Suppressor macrophage (primary cell): ENCODE measurements at regions not wholly inside any gene's neighbourhood (a gene's known extent, or its start where the extent isn't known, plus 50 kb on each side); places are given as distances from the start of the nearest gene placed in this dataset.

Source experiments
- DNase-seq, 4 experiments: peaks; one replicate each; pipeline ENCODE4 v3.0.0-alpha.2; 2020 to 2022

- DNase-seq: no peak
Observed at GRCh38 chr6:101226677-101227135, 166.8 kb upstream of the GRIK2 start.

GRCh38 chr6:101230866-101231265 is 162.6 kb upstream of the GRIK2 start:
- DNase-seq: no peak

GRCh38 chr6:101231606-101232235 is 161.8 kb upstream of the GRIK2 start:
- no peak for DNase-seq

- no peak for DNase-seq
Observed at GRCh38 chr6:101232961-101233360, 160.5 kb upstream of the GRIK2 start.

- no peak for DNase-seq
Observed at GRCh38 chr6:101236709-101237108, 156.8 kb upstream of the GRIK2 start.

- DNase-seq: no peak
Observed at GRCh38 chr6:101241442-101241841, 152.1 kb upstream of the GRIK2 start.

GRCh38 chr6:101249470-101249869 is 144.0 kb upstream of the GRIK2 start:
- no peak for DNase-seq

GRCh38 chr6:101257163-101257562 is 136.3 kb upstream of the GRIK2 start:
- no peak for DNase-seq

- no peak for DNase-seq
Observed at GRCh38 chr6:101259505-101259904, 134.0 kb upstream of the GRIK2 start.

GRCh38 chr6:101263596-101263995 is 129.9 kb upstream of the GRIK2 start:
- DNase-seq: no peak

- no peak for DNase-seq
Observed at GRCh38 chr6:101266063-101266462, 127.4 kb upstream of the GRIK2 start.

- no peak for DNase-seq
Observed at GRCh38 chr6:101268541-101268940, 125.0 kb upstream of the GRIK2 start.

GRCh38 chr6:101275251-101275650 is 118.3 kb upstream of the GRIK2 start:
- DNase-seq: no peak

- DNase-seq: no peak
Observed at GRCh38 chr6:101276066-101276465, 117.4 kb upstream of the GRIK2 start.

- no peak for DNase-seq
Observed at GRCh38 chr6:101279410-101279809, 114.1 kb upstream of the GRIK2 start.

GRCh38 chr6:101281266-101281665 is 112.2 kb upstream of the GRIK2 start:
- DNase-seq: no peak

- DNase-seq: no peak
Observed at GRCh38 chr6:101284131-101284530, 109.4 kb upstream of the GRIK2 start.

- DNase-seq: no peak
Observed at GRCh38 chr6:101286146-101286545, 107.4 kb upstream of the GRIK2 start.

GRCh38 chr6:101290346-101290745 is 103.2 kb upstream of the GRIK2 start:
- DNase-seq: no peak

GRCh38 chr6:101294051-101294638 is 99.4 kb upstream of the GRIK2 start:
- no peak for DNase-seq

- no peak for DNase-seq
Observed at GRCh38 chr6:101294676-101295075, 98.8 kb upstream of the GRIK2 start.

- DNase-seq: no peak
Observed at GRCh38 chr6:101296169-101296960, 97.1 kb upstream of the GRIK2 start.

- DNase-seq: no peak
Observed at GRCh38 chr6:101302593-101302992, 90.9 kb upstream of the GRIK2 start.

- DNase-seq: no peak
Observed at GRCh38 chr6:101303495-101303894, 90.0 kb upstream of the GRIK2 start.
